Fibroblast of the conjunctiva (primary cell): ENCODE measurements at regions not wholly inside any gene's neighbourhood (a gene's known extent, or its start where the extent isn't known, plus 50 kb on each side); places are given as distances from the start of the nearest gene placed in this dataset.

ENCODE experiments used
- DNase-seq: peaks from one replicate; pipeline ENCODE4 v3.0.0-alpha.2; 2010; ENCODE audit warnings: low read depth

DNA sequence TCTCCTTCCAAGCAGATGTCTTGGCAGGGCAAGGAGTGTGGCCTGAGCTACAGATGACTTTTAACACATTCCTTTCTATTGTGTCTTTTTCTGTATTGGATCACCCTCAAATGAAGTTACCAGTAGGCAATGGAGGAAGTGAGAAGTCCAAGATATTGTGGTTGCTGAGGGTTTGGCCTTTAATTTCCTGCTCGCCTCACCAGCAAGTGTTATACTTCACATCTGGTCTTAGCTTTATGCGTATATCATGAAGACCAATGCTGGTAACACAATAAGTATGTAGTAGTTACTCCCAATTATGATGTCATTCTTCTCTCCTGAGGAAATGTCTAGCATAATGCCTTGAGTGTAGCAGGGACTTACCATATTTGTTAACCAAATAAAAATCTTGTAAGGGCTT lies 179.9 kb downstream of the ZIC1 start:
- DNase-seq: no peak

GRCh38 chr3:147604136-147604535 lies 195.0 kb downstream of the ZIC1 start:
- DNase-seq: no peak

GRCh38 chr3:147613725-147614124 lies 204.6 kb downstream of the ZIC1 start:
- no peak for DNase-seq

GRCh38 chr3:147614210-147614609 lies 205.0 kb downstream of the ZIC1 start:
- no peak for DNase-seq

DNA sequence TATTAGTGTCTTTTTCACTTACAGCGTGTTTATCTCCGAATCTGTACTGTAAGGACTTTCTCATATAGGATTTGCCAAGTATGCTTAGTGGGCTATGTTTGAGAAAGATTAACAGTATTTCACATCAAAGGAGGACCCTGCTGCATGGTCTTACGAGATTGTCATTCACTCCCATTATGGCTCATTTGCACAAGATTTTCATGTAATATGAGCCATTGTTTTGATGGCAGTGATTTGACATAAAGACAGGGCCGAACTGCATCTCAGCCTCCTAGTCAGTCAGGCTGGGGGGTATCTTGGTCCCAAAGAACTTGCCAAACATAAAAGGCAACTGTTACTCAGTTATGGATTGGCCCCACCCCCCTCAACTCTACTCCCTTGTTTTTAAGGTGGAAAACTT lies 205.9 kb downstream of the ZIC1 start:
- DNase-seq: no peak

DNA sequence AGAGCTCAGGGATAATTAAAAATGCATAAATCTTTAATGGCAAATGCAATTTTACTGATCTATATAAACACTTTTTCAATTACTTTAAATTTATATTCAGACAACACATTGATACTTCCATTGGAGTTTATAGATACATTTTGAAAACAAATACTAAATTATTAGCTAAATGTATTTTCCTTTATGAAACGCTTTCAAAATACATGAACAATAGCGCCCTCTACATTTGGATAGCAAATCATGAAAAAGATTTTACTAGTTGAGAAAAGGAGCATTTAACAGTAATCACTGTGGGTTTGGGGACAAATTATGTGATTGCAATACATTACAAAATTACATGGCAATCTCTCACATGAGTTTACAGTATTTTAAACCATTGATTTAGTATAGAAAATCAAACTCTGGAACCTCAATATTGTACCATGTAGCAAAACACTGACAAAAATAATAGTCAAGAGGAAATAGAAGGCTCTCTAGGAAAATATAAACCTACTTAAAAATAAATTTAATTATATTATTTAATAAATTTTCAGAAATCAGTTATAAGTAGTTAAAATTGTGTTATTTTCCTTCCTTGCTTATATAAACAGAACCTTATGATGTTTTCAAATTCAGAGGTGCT lies 207.9 kb downstream of the ZIC1 start:
- DNase-seq: no peak

GRCh38 chr3:147618691-147619090 lies 209.5 kb downstream of the ZIC1 start:
- DNase-seq: no peak

DNA sequence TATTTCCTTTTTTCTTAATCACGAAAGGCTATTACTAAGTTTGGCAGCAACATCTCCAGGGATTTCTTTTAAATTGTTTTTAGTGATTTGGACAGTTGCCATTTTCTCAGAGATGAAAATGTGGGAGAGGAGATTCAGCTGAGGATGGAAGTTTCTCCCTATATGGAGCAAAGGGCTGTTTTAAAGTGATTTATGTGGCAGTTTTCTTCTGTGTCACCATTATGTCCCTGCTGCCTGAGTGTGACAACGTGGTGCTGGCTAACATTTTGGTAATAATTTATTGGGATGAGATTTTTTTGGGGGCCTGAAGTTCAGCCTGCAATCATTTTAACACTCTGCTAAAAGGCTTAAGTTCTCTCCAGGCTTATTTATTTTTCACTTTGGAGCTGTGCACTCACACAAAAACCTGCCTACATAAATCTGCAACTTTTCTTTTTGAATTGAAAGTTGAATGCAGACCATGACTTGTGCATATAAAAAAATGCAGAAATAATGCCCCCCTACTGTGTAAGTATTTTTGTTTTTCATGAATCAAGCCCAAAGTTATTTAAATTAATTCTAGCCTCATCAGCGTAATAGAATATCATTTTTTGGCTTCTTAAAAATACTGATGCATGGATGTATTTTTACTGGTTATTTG lies 210.9 kb downstream of the ZIC1 start:
- no peak for DNase-seq

- DNase-seq: no peak
These were observed 211.7 kb downstream of the ZIC1 start for GRCh38 chr3:147620906-147621305.

GRCh38 chr3:147630921-147631415 lies 221.8 kb downstream of the ZIC1 start:
- no peak for DNase-seq

- no peak for DNase-seq
These were observed 231.6 kb downstream of the ZIC1 start for GRCh38 chr3:147640781-147641180.

DNA sequence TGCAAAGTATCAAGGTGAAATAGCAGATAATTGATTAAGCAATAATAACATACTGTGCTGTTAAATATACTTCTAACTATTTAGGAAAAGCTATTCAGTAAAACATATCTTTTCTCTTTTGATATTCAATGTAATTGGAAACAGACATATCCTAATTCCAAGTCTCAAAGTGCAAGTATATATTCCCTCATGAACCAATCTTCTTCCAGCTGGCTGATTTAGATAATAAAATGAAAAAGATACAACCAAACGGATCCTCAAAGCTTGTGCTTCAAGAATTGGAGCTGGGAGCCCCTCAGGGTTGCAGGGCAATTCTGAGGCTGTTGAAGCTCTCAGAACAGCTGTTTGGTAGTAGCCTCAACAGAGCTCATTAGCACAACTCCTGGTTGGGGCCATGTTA lies 236.6 kb downstream of the ZIC1 start:
- no peak for DNase-seq

GRCh38 chr3:147649475-147649874 lies 240.3 kb downstream of the ZIC1 start:
- no peak for DNase-seq

DNA sequence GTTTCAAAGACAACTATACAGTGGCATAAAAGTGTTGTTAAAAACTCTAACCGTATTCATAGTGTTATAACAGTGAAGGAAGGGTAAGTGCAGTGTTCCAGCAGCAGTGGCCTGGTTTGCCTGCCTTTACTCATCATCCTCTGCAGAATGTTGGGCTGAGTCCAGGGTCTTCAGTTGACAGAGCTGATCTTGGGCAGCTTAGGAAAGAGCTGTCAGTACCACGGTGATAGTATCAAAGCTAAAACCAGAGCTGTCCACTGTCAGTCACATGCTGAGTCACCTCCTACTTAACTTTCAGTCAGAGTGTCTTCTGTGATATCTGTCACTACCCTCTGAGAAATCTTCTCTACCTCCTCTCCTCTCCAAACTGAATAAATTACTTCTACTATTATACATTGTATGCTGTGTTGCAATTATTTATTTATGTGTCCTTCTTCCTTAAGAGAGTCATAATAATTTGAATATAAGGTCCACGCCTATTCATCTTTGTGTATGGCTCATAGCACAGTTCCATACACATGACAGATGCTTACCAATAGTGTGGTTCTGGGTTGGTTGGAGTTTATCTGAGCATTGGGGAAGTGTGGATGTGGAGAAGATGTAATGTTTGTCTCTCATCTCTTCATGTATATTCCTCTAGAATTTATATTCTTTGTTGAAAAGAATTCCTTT lies 242.1 kb downstream of the ZIC1 start:
- DNase-seq: no peak

DNA sequence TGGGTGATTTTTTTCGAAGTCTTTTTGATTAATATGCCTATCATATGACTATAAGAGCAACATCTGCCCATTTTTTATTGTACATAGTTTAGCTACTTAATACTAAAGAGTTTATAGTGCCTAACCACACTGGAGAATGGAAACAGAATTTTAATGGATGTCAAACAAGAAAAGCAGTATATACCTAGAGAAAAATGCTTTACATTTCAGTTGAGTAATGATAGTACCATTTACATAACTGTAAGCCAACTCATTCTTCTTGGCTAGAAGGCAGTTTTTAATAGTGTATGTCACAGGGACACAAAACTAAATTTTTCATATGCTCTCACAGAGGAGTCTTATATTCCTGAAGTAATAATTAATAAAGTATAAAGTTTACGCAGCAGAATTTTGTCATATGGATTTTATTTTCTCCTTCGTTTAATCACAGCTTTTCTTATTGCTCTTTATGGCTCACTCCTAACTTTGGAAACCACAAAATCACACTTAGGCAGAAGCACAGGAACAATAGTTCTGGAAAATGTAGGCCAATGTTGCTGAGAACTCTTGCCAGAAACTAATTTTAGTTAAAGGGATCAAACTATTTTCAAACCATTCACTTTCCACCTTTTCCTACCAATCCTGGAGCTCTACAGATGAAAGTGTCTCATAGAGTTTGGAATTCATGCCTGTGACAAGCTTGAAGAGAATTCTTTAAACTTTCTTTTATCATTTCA lies 243.6 kb downstream of the ZIC1 start:
- DNase-seq: no peak

- no peak for DNase-seq
These were observed 244.3 kb downstream of the ZIC1 start for GRCh38 chr3:147653367-147653923.

DNA sequence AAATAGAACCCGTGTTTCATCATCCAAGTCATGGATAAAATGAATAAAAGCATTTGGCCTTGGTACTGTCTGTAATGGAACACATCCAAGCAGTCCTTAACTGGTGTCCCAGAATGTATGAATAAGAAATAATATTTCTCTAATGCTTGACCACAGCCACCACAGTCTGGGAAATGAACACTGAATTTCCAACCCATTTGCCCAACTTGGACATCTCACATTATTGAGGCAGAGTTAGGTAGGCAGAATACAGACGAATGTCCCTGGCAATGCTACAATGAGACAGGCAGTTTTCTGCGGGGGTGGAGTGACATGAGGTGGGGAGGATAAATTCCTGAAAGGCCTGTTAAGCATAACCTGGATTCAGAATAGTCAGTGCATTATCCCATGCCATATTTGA lies 245.7 kb downstream of the ZIC1 start:
- no peak for DNase-seq

DNA sequence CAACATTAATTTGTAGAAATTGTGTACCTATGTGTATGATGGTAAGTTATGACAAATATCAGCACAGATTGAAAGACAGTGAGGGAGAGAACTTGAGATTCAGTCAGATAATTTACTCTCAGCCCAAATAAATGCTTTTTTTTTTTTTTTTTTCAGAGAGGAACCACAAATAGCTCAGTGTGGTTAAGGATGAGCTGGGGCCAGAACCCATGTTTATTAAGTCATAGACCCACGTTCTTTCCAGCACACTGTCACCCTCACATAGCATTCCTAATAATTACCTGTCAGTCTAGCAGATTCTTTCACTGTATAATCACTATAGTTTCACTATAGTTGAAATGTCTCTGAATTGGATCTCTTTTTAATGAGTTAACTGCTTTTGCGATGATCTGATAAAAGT lies 246.1 kb downstream of the ZIC1 start:
- DNase-seq: no peak

DNA sequence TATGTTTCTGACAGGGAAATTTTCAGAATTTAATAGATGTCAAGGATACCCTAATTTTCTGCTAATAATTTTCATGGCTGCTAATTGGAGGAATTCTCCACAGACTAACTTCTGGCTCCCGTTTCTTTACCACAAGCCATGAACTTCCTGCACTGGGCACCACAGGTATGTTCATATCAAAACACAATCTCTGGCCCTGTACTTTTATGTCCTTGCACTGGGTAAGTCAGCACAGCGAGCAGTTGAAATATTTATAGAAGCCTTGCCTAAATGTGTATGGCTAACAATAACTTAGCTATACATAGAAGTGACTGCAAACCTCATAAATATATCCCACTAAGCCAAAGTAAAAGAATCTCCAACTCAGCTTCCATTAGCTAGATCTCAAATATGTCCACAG lies 246.9 kb downstream of the ZIC1 start:
- no peak for DNase-seq

GRCh38 chr3:147661916-147662315 lies 252.8 kb downstream of the ZIC1 start:
- no peak for DNase-seq

DNA sequence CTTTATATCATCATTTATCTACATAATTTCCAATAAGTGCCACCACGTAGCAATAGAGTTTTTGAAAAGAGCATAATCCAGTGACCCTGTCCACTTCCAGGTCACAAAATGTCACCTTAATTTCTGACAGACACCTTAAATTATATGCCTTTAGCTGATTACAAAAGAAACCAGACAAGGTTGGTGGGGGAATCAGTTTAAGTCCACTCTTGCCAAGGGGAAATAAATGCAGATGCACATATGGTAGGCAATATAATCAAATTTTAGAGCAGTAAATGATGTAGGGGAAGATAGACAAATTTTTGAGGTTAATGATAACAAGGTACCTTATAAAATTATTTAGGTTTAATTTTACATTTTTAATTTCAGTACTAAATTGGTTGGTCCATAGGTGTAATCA lies 253.5 kb downstream of the ZIC1 start:
- DNase-seq: no peak

GRCh38 chr3:147669077-147669476 lies 259.9 kb downstream of the ZIC1 start:
- DNase-seq: no peak

DNA sequence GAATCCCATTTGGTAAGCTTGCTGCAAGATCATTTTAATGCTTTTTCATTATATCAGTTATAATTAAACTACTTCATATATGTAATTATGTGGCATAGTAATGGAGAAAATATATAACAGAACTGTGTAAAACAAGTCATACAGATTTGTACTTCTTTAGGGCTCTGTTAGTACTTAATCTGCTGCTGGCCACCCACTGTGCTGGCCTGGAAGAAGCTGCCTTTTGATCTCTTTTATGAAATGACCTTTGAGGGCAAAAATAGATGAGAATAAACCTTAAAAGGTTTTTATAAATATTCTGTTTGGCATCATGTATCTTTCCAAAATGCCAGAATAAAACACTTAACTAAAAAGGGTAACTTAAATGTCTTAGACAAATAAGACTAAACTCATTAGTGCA lies 262.9 kb downstream of the ZIC1 start:
- DNase-seq: no peak
